AG10803 (cell line): ENCODE measurements at regions not wholly inside any gene's neighbourhood (a gene's known extent, or its start where the extent isn't known, plus 50 kb on each side); places are given as distances from the start of the nearest gene placed in this dataset.
"Not testable (repeated sequence)": the region's sequence is repeated elsewhere in the genome, so short reads cannot be mapped to it uniquely, and the experiment has no call there.

Source experiments
- DNase-seq: peaks from one replicate; pipeline ENCODE4 v3.0.0; 2010; ENCODE audit warnings: low read depth
- H3K4me3 ChIP-seq: 2 replicates; pipeline ENCODE4 v1.5.1; 2011; ENCODE audit warnings: mild to moderate bottlenecking, low read length, control low read depth
- CTCF ChIP-seq: conservative IDR thresholded peaks from 2 replicates; pipeline ENCODE4 v1.5.1; 2011; ENCODE audit warnings: mild to moderate bottlenecking, low read length, control low read depth, inconsistent platforms

- no peak for TF ChIP-seq CTCF
- DNase-seq: no peak
- H3K4me3 ChIP-seq: no peak overlapping the region
Measured at GRCh38 chr1:121458291-121459048, 273.7 kb downstream of the SRGAP2C start.

GRCh38 chr1:121459235-121459634, 274.5 kb downstream of the SRGAP2C start:
- DNase-seq: no peak
- no peak overlapping the region for H3K4me3 ChIP-seq
- TF ChIP-seq CTCF: no peak

- DNase-seq, H3K4me3 ChIP-seq: not testable (repeated sequence)
Measured at GRCh38 chr1:121469395-121469794, 284.6 kb downstream of the SRGAP2C start.

GRCh38 chr1:121470401-121470800, 285.6 kb downstream of the SRGAP2C start:
- not testable (repeated sequence) for DNase-seq, H3K4me3 ChIP-seq

- TF ChIP-seq CTCF: no peak
- DNase-seq: no peak
- no peak overlapping the region for H3K4me3 ChIP-seq
Measured at GRCh38 chr1:121471523-121471922, 286.7 kb downstream of the SRGAP2C start.

GRCh38 chr1:121472017-121472416, 287.2 kb downstream of the SRGAP2C start:
- no peak for TF ChIP-seq CTCF
- no peak for DNase-seq
- H3K4me3 ChIP-seq: no peak overlapping the region

- DNase-seq: no peak
- TF ChIP-seq CTCF: no peak
- no peak overlapping the region for H3K4me3 ChIP-seq
Measured at GRCh38 chr1:121483234-121483633, 298.5 kb downstream of the SRGAP2C start.

- H3K4me3 ChIP-seq: no peak overlapping the region
- no peak for TF ChIP-seq CTCF
- peak; percentile 86 for DNase-seq
Measured at GRCh38 chr1:121483961-121484424, 299.2 kb downstream of the SRGAP2C start.

GRCh38 chr1:121494796-121495195, 310.0 kb downstream of the SRGAP2C start:
- DNase-seq, H3K4me3 ChIP-seq: not testable (repeated sequence)

GRCh38 chr1:121511455-121511854, 326.7 kb downstream of the SRGAP2C start:
- H3K4me3 ChIP-seq, DNase-seq: not testable (repeated sequence)

GRCh38 chr1:121511876-121512275, 327.1 kb downstream of the SRGAP2C start:
- DNase-seq, H3K4me3 ChIP-seq: not testable (repeated sequence)
